ENCODE measurements at regions not wholly inside any gene's neighbourhood (a gene's known extent, or its start where the extent isn't known, plus 50 kb on each side); places are given as distances from the start of the nearest gene placed in this dataset.

- H3K79me2 ChIP-seq (replicated peaks; ENCODE audit: insufficient read depth, low read length): no peaks in the 10 kb centered on the region
- no peaks in the 10 kb centered on the region for H3K36me3 ChIP-seq (ENCODE audit: insufficient read depth, low read length)
- no peaks in the 10 kb centered on the region for H3K9me3 ChIP-seq (ENCODE audit: low read length)
- TF ChIP-seq SMC3 (conservative IDR thresholded peaks at IDR 0.05; ENCODE audit: poor library complexity) (no peak), EZH2 (IDR thresholded peaks at IDR 0.05; ENCODE audit: borderline replicate concordance, insufficient read depth, low read length, poor library complexity, severe bottlenecking) (no peak)
- H3K9ac ChIP-seq (ENCODE audit: low read length): no peak overlapping the region
- no peak overlapping the region for H3K27ac ChIP-seq (ENCODE audit: low read length)
- no peak overlapping the region for H3K4me2 ChIP-seq (ENCODE audit: low read length)
- no peaks in the 10 kb centered on the region for H4K20me1 ChIP-seq (ENCODE audit: insufficient read depth)
- no peaks in the 10 kb centered on the region for H3K9me2 ChIP-seq (ENCODE audit: insufficient read depth, low read length)
- H3F3A ChIP-seq (ENCODE audit: insufficient read depth, low read length, poor library complexity, severe bottlenecking): no peaks in the 10 kb centered on the region
- H3K27me3 ChIP-seq (ENCODE audit: insufficient read depth, low read depth, low read length): no peaks in the 10 kb centered on the region
- no peak overlapping the region for H2AFZ ChIP-seq (ENCODE audit: low read depth, low read length)
- no peak overlapping the region for H3K4me3 ChIP-seq (ENCODE audit: low read length)
These were observed 159.8 kb downstream of the CGGBP1 start for GRCh38 chr3:87898971-87899370.

GRCh38 chr3:87895983-87896382 is 162.8 kb downstream of the CGGBP1 start:
- Histone ChIP-seq H4K20me1 (ENCODE audit: insufficient read depth) (no peaks in the 10 kb centered on the region), H2AFZ (ENCODE audit: low read depth, low read length) (no peak overlapping the region), H3F3A (ENCODE audit: insufficient read depth, low read length, poor library complexity, severe bottlenecking) (no peaks in the 10 kb centered on the region), H3K9me3 (ENCODE audit: low read length) (no peaks in the 10 kb centered on the region), H3K4me2 (ENCODE audit: low read length) (no peak overlapping the region), H3K9me2 (ENCODE audit: insufficient read depth, low read length) (no peaks in the 10 kb centered on the region), H3K27me3 (ENCODE audit: insufficient read depth, low read depth, low read length) (no peaks in the 10 kb centered on the region), H3K4me3 (ENCODE audit: low read length) (no peak overlapping the region), H3K36me3 (ENCODE audit: insufficient read depth, low read length) (no peaks in the 10 kb centered on the region), H3K27ac (ENCODE audit: low read length) (no peak overlapping the region), H3K79me2 (replicated peaks; ENCODE audit: insufficient read depth, low read length) (no peaks in the 10 kb centered on the region), H3K9ac (ENCODE audit: low read length) (no peak overlapping the region)
- TF ChIP-seq MXI1 (conservative IDR thresholded peaks at IDR 0.05; ENCODE audit: poor library complexity, severe bottlenecking) (no peak), RAD21 (conservative IDR thresholded peaks at IDR 0.05) (no peak), EP300 (conservative IDR thresholded peaks at IDR 0.05; ENCODE audit: poor library complexity, severe bottlenecking) (no peak), EZH2 (IDR thresholded peaks at IDR 0.05; ENCODE audit: borderline replicate concordance, insufficient read depth, low read length, poor library complexity, severe bottlenecking) (no peak), POLR2AphosphoS5 (IDR thresholded peaks at IDR 0.05) (no peak)

DNA sequence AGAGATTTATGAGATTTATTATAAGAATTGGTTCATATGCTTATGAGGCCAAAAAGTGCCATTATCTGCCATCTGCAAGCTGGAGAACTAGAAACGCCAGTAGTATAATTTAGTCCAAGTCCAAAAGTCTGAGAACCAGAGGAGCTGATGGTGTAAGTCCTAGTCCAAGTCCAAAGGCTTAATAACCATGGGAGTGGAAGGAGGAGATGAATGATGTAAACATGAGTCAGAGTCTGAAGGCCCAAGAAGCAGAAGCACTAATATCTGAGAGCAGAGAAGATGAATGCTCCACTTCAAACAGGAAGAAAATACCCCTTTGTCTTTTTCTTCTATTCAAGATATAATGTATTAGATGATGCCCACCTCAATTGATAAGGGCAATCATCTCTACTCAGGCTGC is 185.7 kb downstream of the CGGBP1 start:
- Histone ChIP-seq H3F3A (ENCODE audit: insufficient read depth, low read length, poor library complexity, severe bottlenecking) (no peaks in the 10 kb centered on the region), H3K27me3 (ENCODE audit: insufficient read depth, low read depth, low read length) (no peaks in the 10 kb centered on the region), H4K20me1 (ENCODE audit: insufficient read depth) (no peaks in the 10 kb centered on the region), H3K27ac (ENCODE audit: low read length) (no peak overlapping the region), H3K9me3 (ENCODE audit: low read length) (no peaks in the 10 kb centered on the region), H2AFZ (ENCODE audit: low read depth, low read length) (no peak overlapping the region), H3K36me3 (ENCODE audit: insufficient read depth, low read length) (no peaks in the 10 kb centered on the region), H3K79me2 (replicated peaks; ENCODE audit: insufficient read depth, low read length) (no peaks in the 10 kb centered on the region), H3K4me2 (ENCODE audit: low read length) (no peak overlapping the region), H3K4me3 (ENCODE audit: low read length) (no peak overlapping the region), H3K9ac (ENCODE audit: low read length) (no peak overlapping the region), H3K9me2 (ENCODE audit: insufficient read depth, low read length) (no peaks in the 10 kb centered on the region)
- no peak for TF ChIP-seq REST (IDR thresholded peaks at IDR 0.05; ENCODE audit: borderline replicate concordance)
- TF ChIP-seq EZH2 (IDR thresholded peaks at IDR 0.05; ENCODE audit: borderline replicate concordance, insufficient read depth, low read length, poor library complexity, severe bottlenecking): no peak
- TF ChIP-seq EP300 (conservative IDR thresholded peaks at IDR 0.05; ENCODE audit: poor library complexity, severe bottlenecking): no peak
- TF ChIP-seq, protein P1, sequence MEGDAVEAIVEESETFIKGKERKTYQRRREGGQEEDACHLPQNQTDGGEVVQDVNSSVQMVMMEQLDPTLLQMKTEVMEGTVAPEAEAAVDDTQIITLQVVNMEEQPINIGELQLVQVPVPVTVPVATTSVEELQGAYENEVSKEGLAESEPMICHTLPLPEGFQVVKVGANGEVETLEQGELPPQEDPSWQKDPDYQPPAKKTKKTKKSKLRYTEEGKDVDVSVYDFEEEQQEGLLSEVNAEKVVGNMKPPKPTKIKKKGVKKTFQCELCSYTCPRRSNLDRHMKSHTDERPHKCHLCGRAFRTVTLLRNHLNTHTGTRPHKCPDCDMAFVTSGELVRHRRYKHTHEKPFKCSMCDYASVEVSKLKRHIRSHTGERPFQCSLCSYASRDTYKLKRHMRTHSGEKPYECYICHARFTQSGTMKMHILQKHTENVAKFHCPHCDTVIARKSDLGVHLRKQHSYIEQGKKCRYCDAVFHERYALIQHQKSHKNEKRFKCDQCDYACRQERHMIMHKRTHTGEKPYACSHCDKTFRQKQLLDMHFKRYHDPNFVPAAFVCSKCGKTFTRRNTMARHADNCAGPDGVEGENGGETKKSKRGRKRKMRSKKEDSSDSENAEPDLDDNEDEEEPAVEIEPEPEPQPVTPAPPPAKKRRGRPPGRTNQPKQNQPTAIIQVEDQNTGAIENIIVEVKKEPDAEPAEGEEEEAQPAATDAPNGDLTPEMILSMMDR (IDR thresholded peaks at IDR 0.05; ENCODE audit: poor library complexity, severe bottlenecking): no peak
- TF ChIP-seq MXI1 (conservative IDR thresholded peaks at IDR 0.05; ENCODE audit: poor library complexity, severe bottlenecking): no peak
- TF ChIP-seq POLR2AphosphoS5 (IDR thresholded peaks at IDR 0.05): no peak
- TF ChIP-seq RAD21 (conservative IDR thresholded peaks at IDR 0.05): no peak

All from neural cell (in vitro differentiated cells).